GM12878 (cell line): ENCODE measurements at regions not wholly inside any gene's neighbourhood (a gene's known extent, or its start where the extent isn't known, plus 50 kb on each side); places are given as distances from the start of the nearest gene placed in this dataset.

Experiments
- PAX8 ChIP-seq: fragments of 450-650 bp; IDR thresholded peaks from 2 replicates; pipeline ENCODE4 v1.6.1; 2017; ENCODE audit warnings: mild to moderate bottlenecking, moderate library complexity
- TF ChIP-seq, protein P1 (sequence below): fragments of 450-650 bp; IDR thresholded peaks from 2 replicates; pipeline ENCODE4 v1.6.1; 2017; ENCODE audit warnings: mild to moderate bottlenecking

DNA sequence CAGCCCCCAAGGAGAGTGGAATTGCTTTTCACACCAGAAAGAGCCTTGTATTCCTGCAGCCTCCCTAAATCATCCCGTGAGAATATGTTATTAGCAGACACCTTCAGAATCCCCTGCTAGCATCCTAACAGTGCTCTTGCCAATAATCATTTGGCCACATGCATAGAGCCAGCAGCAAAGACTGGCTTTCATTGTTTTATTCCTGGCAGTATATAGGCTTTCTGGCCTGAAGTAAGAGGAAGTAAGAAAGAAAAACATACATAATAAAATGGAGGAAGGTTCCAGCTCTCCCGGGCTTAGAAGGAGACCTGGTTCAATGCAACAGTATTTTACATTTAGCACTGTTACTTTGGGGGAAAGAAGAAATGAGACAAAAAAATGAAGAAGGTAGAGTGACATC, 176.7 kb upstream of the ATF7IP start:
- TF ChIP-seq PAX8 = no peak
- TF ChIP-seq, protein P1, sequence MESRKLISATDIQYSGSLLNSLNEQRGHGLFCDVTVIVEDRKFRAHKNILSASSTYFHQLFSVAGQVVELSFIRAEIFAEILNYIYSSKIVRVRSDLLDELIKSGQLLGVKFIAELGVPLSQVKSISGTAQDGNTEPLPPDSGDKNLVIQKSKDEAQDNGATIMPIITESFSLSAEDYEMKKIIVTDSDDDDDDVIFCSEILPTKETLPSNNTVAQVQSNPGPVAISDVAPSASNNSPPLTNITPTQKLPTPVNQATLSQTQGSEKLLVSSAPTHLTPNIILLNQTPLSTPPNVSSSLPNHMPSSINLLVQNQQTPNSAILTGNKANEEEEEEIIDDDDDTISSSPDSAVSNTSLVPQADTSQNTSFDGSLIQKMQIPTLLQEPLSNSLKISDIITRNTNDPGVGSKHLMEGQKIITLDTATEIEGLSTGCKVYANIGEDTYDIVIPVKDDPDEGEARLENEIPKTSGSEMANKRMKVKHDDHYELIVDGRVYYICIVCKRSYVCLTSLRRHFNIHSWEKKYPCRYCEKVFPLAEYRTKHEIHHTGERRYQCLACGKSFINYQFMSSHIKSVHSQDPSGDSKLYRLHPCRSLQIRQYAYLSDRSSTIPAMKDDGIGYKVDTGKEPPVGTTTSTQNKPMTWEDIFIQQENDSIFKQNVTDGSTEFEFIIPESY = no peak
